B cell (primary cell): ENCODE measurements at regions not wholly inside any gene's neighbourhood (a gene's known extent, or its start where the extent isn't known, plus 50 kb on each side); places are given as distances from the start of the nearest gene placed in this dataset.

Source experiments
- ATAC-seq: fragments of 200-7000 bp; cut with Tn5 transposase; one replicate; pipeline ENCODE4 v1.10.0; 2021; ENCODE audit warnings: low read depth, mild to moderate bottlenecking, moderate number of reproducible peaks, moderate library complexity
- CTCF ChIA-PET: fragments of 350-600 bp; sonication (Branson Sonifier 250); formaldehyde crosslinking; loops from one replicate; lab custom pipeline; 2021; ENCODE audit warnings: antibody characterized with exemption, inconsistent platforms; lab: Charles Lee
- POLR2A ChIA-PET: fragments of 350-600 bp; sonication (Branson Sonifier 250); formaldehyde crosslinking; loops from one replicate; lab custom pipeline; 2021; ENCODE audit warnings: antibody characterized with exemption; lab: Charles Lee
- DNase-seq: peaks from one replicate; pipeline ENCODE4 v3.0.0; 2013
- H2AFZ ChIP-seq: 2 replicates; pipeline ENCODE4 v1.6.1; 2012; ENCODE audit warnings: mild to moderate bottlenecking, low read depth, low read length; ENCODE audit not compliant: insufficient read depth, poor library complexity, severe bottlenecking
- H3K27ac ChIP-seq, 2 donors: 1 replicate in 1 of 2; 2 replicates in 1 of 2; pipeline ENCODE4 v1.5.1; 2012 to 2013; ENCODE audit warnings: low read length in 2 of 2, mild to moderate bottlenecking in 2 of 2, moderate library complexity in 1 of 2
- H3K27me3 ChIP-seq, 4 experiments: fragments of 200-600 bp in 1 of 4; sonication (generic) in 1 of 4; replicated peaks in 1 of 4; 1 replicate in 2 of 4; 2 replicates in 2 of 4; pipeline versions ENCODE4 v1.6.1 to v1.7.0; 2013 to 2016; ENCODE audit warnings: low read length in 3 of 4, mild to moderate bottlenecking in 2 of 4, mixed read lengths in 1 of 4, moderate library complexity in 1 of 4; ENCODE audit not compliant: insufficient read depth in 4 of 4, control insufficient read depth in 3 of 4; ENCODE audit errors: control extremely low read depth in 1 of 4
- H3K36me3 ChIP-seq, 2 experiments: replicated peaks in 1 of 2; 1 replicate in 1 of 2; 2 replicates in 1 of 2; pipeline versions ENCODE4 v1.6.1 to v1.7.1; 2013; ENCODE audit warnings: low read length in 1 of 2; ENCODE audit not compliant: insufficient read depth in 2 of 2, control insufficient read depth in 1 of 2; ENCODE audit errors: control extremely low read depth in 1 of 2, extremely low read depth in 1 of 2
- H3K4me1 ChIP-seq, 2 donors: fragments of 200-600 bp in 1 of 2; sonication (generic) in 1 of 2; 1 replicate in 1 of 2; 2 replicates in 1 of 2; pipeline versions ENCODE4 v1.5.1 to v1.6.1; 2013 to 2017; ENCODE audit warnings: low read length in 2 of 2; ENCODE audit not compliant: control insufficient read depth in 2 of 2, insufficient read depth in 2 of 2
- H3K4me2 ChIP-seq: replicated peaks from 2 replicates; pipeline ENCODE3; 2012; ENCODE audit warnings: mild to moderate bottlenecking, low read depth, low read length; ENCODE audit not compliant: poor library complexity, severe bottlenecking
- H3K4me3 ChIP-seq, 5 experiments: fragments of 200-600 bp in 1 of 5; sonication (generic) in 1 of 5; 1 replicate in 3 of 5; 2 replicates in 2 of 5; pipeline versions ENCODE4 v1.5.1 to v1.7.0; 2011 to 2016; ENCODE audit warnings: low read length in 4 of 5, mild to moderate bottlenecking in 4 of 5, low read depth in 2 of 5, control low read depth in 1 of 5, moderate library complexity in 1 of 5; ENCODE audit not compliant: insufficient read depth in 1 of 5; ENCODE audit errors: control extremely low read depth in 1 of 5, extremely low read depth in 1 of 5
- H3K79me2 ChIP-seq: fragments of 200-600 bp; sonication (generic); one replicate; pipeline ENCODE4 v1.6.0; 2016; ENCODE audit warnings: low read length; ENCODE audit not compliant: control insufficient read depth, insufficient read depth
- H3K9ac ChIP-seq: fragments of 200-600 bp; sonication (generic); 2 replicates; pipeline ENCODE4 v1.6.1; 2017; ENCODE audit warnings: mild to moderate bottlenecking, low read length, moderate library complexity
- H3K9me3 ChIP-seq, 3 donors: one replicate each; pipeline versions ENCODE4 v1.6.1 to v1.7.1; 2013; ENCODE audit warnings: low read length in 2 of 3; ENCODE audit not compliant: control insufficient read depth in 2 of 3, insufficient read depth in 1 of 3; ENCODE audit errors: control extremely low read depth in 1 of 3
- H4K20me1 ChIP-seq: 2 replicates; pipeline ENCODE4 v1.6.0; 2012; ENCODE audit warnings: mild to moderate bottlenecking, low read length; ENCODE audit not compliant: insufficient read depth, control insufficient read depth, poor library complexity, severe bottlenecking
- H3K27ac Mint-ChIP-seq: one replicate; pipeline ENCODE4 v1.8.0; 2021; ENCODE audit warnings: mixed read lengths
- H3K27me3 Mint-ChIP-seq: one replicate; pipeline ENCODE4 v1.8.0; 2021; ENCODE audit warnings: mixed read lengths
- H3K4me1 Mint-ChIP-seq: one replicate; pipeline ENCODE4 v1.8.0; 2021; ENCODE audit warnings: mixed read lengths
- H3K4me3 Mint-ChIP-seq: one replicate; pipeline ENCODE4 v1.8.0; 2021; ENCODE audit warnings: mixed read lengths
- H3K9me3 Mint-ChIP-seq: one replicate; pipeline ENCODE4 v1.8.0; 2022; ENCODE audit warnings: mixed read lengths; ENCODE audit not compliant: insufficient read depth
- EZH2 ChIP-seq: IDR thresholded peaks from 2 replicates; pipeline ENCODE4 v1.6.1; 2012; ENCODE audit warnings: borderline replicate concordance, low read depth, mild to moderate bottlenecking, moderate library complexity, low read length; ENCODE audit not compliant: insufficient read depth, poor library complexity, severe bottlenecking
- WGBS: methylation state at CpG from one replicate; pipeline ENCODE4 v1.1.5; 2013; ENCODE audit warnings: missing lambda C conversion rate; ENCODE audit not compliant: insufficient coverage; 5-methylcytosine and 5-hydroxymethylcytosine counted together
- intact Hi-C: fragments of 100-400 bp; cut with micrococcal nuclease; formaldehyde crosslinking; loops from one replicate; pipeline ENCODE4 v1.10.0; 2022
- TF ChIP-seq, protein P1 (sequence below): fragments of 200-600 bp; IDR thresholded peaks from one replicate; pipeline ENCODE4 v1.8.0; 2022; ENCODE audit warnings: antibody characterized with exemption, mild to moderate bottlenecking

DNA sequence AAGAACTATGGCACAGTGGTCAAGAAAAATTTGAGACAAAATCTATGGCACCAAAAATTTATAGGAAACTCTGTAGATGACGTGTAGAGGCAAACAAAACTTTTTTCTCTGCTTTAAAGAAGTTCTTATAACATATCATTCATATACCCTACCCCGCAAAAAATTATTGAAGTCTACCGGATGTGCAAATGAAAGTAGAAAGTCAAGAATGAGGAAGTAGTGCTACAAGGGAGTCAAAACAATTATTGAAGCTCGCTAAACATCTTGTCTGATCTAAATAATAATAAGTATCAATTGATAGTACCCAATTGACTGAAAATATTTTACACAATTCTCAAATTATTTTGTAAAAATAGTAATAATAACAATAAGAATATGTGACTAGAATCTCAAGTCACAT is 398.5 kb downstream of the TAF11L14 start:
- no peak overlapping the region for H2AFZ ChIP-seq
- ChIA-PET POLR2A (no interaction called here), CTCF (no interaction called here)
- Mint-ChIP-seq H3K27ac (no peak overlapping the region), H3K9me3 (no peaks in the 10 kb centered on the region), H3K4me1 (peaks cover 2% of the 10 kb centered on the region), H3K4me3 (no peak overlapping the region), H3K27me3 (no peaks in the 10 kb centered on the region)
- no peak for TF ChIP-seq EZH2
- TF ChIP-seq, protein P1, sequence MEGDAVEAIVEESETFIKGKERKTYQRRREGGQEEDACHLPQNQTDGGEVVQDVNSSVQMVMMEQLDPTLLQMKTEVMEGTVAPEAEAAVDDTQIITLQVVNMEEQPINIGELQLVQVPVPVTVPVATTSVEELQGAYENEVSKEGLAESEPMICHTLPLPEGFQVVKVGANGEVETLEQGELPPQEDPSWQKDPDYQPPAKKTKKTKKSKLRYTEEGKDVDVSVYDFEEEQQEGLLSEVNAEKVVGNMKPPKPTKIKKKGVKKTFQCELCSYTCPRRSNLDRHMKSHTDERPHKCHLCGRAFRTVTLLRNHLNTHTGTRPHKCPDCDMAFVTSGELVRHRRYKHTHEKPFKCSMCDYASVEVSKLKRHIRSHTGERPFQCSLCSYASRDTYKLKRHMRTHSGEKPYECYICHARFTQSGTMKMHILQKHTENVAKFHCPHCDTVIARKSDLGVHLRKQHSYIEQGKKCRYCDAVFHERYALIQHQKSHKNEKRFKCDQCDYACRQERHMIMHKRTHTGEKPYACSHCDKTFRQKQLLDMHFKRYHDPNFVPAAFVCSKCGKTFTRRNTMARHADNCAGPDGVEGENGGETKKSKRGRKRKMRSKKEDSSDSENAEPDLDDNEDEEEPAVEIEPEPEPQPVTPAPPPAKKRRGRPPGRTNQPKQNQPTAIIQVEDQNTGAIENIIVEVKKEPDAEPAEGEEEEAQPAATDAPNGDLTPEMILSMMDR, result no peak
- H3K4me2 ChIP-seq, result no peak overlapping the region
- no peak overlapping the region for H3K4me3 ChIP-seq
- WGBS, result no CpG with 5 or more reads among the region's 4 CpGs
- H3K4me1 ChIP-seq, result no peaks in the 10 kb centered on the region
- H3K9me3 ChIP-seq, result peaks cover 0 to 4% (median 0%) of the 10 kb centered on the region in 3 donors
- H3K79me2 ChIP-seq, result no peaks in the 10 kb centered on the region
- H3K27ac ChIP-seq, result no peak overlapping the region
- H3K9ac ChIP-seq, result no peak overlapping the region
- ATAC-seq (no peak), DNase-seq (no peak)
- H4K20me1 ChIP-seq, result no peaks in the 10 kb centered on the region
- intact Hi-C loops, result no loop called here
- no peaks in the 10 kb centered on the region for H3K27me3 ChIP-seq
- H3K36me3 ChIP-seq, result no peaks in the 10 kb centered on the region

DNA sequence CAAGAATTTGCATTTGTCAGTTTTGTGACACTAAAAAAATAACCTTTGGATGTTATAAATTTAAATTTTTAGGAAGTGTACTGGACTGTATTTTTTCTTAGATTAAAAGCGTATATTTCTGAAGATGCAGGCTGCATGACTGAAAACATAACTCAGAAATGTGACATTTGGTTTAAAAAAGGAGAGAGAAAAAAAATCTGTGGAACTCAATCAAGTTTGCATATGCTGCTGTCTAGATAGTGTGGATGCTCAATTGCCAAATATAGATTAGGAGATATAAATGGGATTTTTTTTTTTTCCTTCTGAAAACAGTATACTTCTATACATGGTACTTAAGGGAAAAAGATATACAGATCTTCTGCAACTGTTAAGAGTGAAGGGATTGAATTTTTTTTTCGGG is 402.3 kb downstream of the TAF11L14 start:
- TF ChIP-seq EZH2, result no peak
- TF ChIP-seq, protein P1, result no peak
- H3K4me3 Mint-ChIP-seq, result no peak overlapping the region
- ChIA-PET POLR2A (no interaction called here), CTCF (no interaction called here)
- no peaks in the 10 kb centered on the region for H3K27me3 Mint-ChIP-seq
- H3K79me2 ChIP-seq, result no peaks in the 10 kb centered on the region
- DNase-seq, result no peak
- no peak overlapping the region for H3K27ac ChIP-seq
- H3K9me3 Mint-ChIP-seq, result no peaks in the 10 kb centered on the region
- no peak overlapping the region for H3K4me2 ChIP-seq
- H3K4me3 ChIP-seq, result no peak overlapping the region
- H3K36me3 ChIP-seq, result no peaks in the 10 kb centered on the region
- no peak for ATAC-seq
- WGBS, result 55% methylated on average over 1 of the region's 2 CpGs
- no peak overlapping the region for H3K9ac ChIP-seq
- peaks cover 0 to 4% (median 0%) of the 10 kb centered on the region in 3 donors for H3K9me3 ChIP-seq
- intact Hi-C loops, result no loop called here
- no peaks in the 10 kb centered on the region for H3K27me3 ChIP-seq
- no peak overlapping the region for H2AFZ ChIP-seq
- peaks cover 2% of the 10 kb centered on the region for H3K4me1 Mint-ChIP-seq
- no peaks in the 10 kb centered on the region for H4K20me1 ChIP-seq
- H3K27ac Mint-ChIP-seq, result no peak overlapping the region
- no peaks in the 10 kb centered on the region for H3K4me1 ChIP-seq
